K562 (cell line): ENCODE measurements at regions not wholly inside any gene's neighbourhood (a gene's known extent, or its start where the extent isn't known, plus 50 kb on each side); places are given as distances from the start of the nearest gene placed in this dataset.

Experiments used
- E2F6 ChIP-seq, 2 experiments: IDR thresholded peaks; 2 replicates each; pipeline ENCODE4 v1.6.1; 2011; ENCODE audit warnings: borderline replicate concordance in 1 of 2, control low read depth in 1 of 2, low read depth in 1 of 2, low read length in 1 of 2, mild to moderate bottlenecking in 1 of 2, mixed read lengths in 1 of 2, moderate library complexity in 1 of 2; ENCODE audit not compliant: insufficient read depth in 1 of 2, insufficient read length in 1 of 2, poor library complexity in 1 of 2, severe bottlenecking in 1 of 2; ENCODE audit errors: extremely low read depth in 1 of 2
- GATA2 ChIP-seq: sonication (generic); formaldehyde crosslinking; IDR thresholded peaks from 2 replicates; pipeline ENCODE4 v1.4.0; 2020; ENCODE audit warnings: mild to moderate bottlenecking, missing genetic modification reagents
- HEY1 ChIP-seq: fragments of 250-450 bp; sonication (Bioruptor Pico); IDR thresholded peaks from 2 replicates; pipeline ENCODE4 v1.5.0; 2020; ENCODE audit warnings: mild to moderate bottlenecking, moderate library complexity, borderline replicate concordance
- POLR2A ChIP-seq: fragments of 450-650 bp; conservative IDR thresholded peaks from 2 replicates; pipeline ENCODE4 v1.6.1; 2016
- SIN3A ChIP-seq, 2 experiments: fragments of 150-350 bp in 1 of 2; IDR thresholded peaks; 2 replicates each; pipeline ENCODE4 v1.6.1; 2011 to 2016; ENCODE audit warnings: borderline replicate concordance in 2 of 2, low read depth in 2 of 2, low read length in 2 of 2, mild to moderate bottlenecking in 2 of 2, moderate library complexity in 2 of 2; ENCODE audit not compliant: control insufficient read depth in 1 of 2
- TF ChIP-seq, protein P1 (sequence below): fragments of 450-650 bp; IDR thresholded peaks from 2 replicates; pipeline ENCODE4 v1.6.1; 2014; ENCODE audit warnings: low read depth, mild to moderate bottlenecking, moderate library complexity, borderline replicate concordance

GRCh38 chr4:159416996-159417395 is 314.1 kb downstream of the RAPGEF2 start:
- TF ChIP-seq SIN3A (IDR thresholded peaks at IDR 0.05; ENCODE audit: borderline replicate concordance in 2 of 2, control insufficient read depth in 1 of 2, low read depth in 2 of 2, low read length in 2 of 2) (no peak), POLR2A (no peak), E2F6 (IDR thresholded peaks at IDR 0.05; ENCODE audit: borderline replicate concordance in 1 of 2, extremely low read depth in 1 of 2, insufficient read depth in 1 of 2, insufficient read length in 1 of 2, low read depth in 1 of 2, low read length in 1 of 2, poor library complexity in 1 of 2, severe bottlenecking in 1 of 2) (no peak), HEY1 (no peak), GATA2 (no peak)
- TF ChIP-seq, protein P1, sequence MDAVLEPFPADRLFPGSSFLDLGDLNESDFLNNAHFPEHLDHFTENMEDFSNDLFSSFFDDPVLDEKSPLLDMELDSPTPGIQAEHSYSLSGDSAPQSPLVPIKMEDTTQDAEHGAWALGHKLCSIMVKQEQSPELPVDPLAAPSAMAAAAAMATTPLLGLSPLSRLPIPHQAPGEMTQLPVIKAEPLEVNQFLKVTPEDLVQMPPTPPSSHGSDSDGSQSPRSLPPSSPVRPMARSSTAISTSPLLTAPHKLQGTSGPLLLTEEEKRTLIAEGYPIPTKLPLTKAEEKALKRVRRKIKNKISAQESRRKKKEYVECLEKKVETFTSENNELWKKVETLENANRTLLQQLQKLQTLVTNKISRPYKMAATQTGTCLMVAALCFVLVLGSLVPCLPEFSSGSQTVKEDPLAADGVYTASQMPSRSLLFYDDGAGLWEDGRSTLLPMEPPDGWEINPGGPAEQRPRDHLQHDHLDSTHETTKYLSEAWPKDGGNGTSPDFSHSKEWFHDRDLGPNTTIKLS, result no peak
